Activated naive CD4-positive, alpha-beta T cell treated with anti-CD3 and anti-CD28 coated beads for 36 hours (primary cell): ENCODE measurements at regions not wholly inside any gene's neighbourhood (a gene's known extent, or its start where the extent isn't known, plus 50 kb on each side); places are given as distances from the start of the nearest gene placed in this dataset.

ENCODE experiments used
- CTCF ChIA-PET: fragments of 350-600 bp; sonication (Branson Sonifier 250); formaldehyde crosslinking; loops from one replicate; lab custom pipeline; 2021; ENCODE audit warnings: antibody characterized with exemption; lab: Charles Lee
- DNase-seq: peaks from one replicate; pipeline ENCODE4 v3.0.0-alpha.2; 2020
- H3K27ac Mint-ChIP-seq: one replicate; pipeline ENCODE4 v1.8.0; 2021; ENCODE audit warnings: mild to moderate bottlenecking, mixed read lengths
- H3K27me3 Mint-ChIP-seq: one replicate; pipeline ENCODE4 v1.8.0; 2021; ENCODE audit warnings: low read depth, mixed read lengths
- H3K36me3 Mint-ChIP-seq: one replicate; pipeline ENCODE4 v1.8.0; 2021; ENCODE audit warnings: low read depth, mixed read lengths
- H3K4me1 Mint-ChIP-seq: one replicate; pipeline ENCODE4 v1.8.0; 2021; ENCODE audit warnings: low read depth, mixed read lengths
- H3K4me3 Mint-ChIP-seq: one replicate; pipeline ENCODE4 v1.8.0; 2021; ENCODE audit warnings: mild to moderate bottlenecking, moderate library complexity, mixed read lengths
- H3K9me3 Mint-ChIP-seq: one replicate; pipeline ENCODE4 v1.8.0; 2021; ENCODE audit warnings: mixed read lengths
- intact Hi-C: fragments of 100-400 bp; cut with micrococcal nuclease; formaldehyde crosslinking; loops from one replicate; pipeline ENCODE4 v1.15.1; 2023

DNA sequence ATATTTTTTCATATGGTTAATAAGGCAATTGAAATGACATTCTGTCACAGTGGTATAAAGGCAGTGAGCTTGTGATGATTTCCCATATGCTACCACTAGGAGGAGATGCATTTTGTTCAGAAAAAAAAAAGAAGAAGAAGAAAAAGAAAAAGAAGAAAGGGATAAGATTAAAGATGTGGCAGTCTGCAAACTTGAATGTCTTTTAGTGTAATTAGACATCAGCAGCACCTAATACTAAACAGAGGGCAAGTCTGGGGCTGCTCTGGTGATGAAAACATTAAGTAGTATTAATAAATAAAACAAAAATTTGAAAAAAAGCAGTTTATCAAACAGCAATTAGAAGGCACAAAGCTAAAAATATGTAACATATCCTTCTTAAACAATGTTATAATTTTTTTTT lies 95.4 kb upstream of the DEFB112 start:
- intact Hi-C loops: no loop called here
- CTCF ChIA-PET: interaction anchor here (0.6 to 0.9 kb wide), 4 partner anchors 13 to 1499 kb away, joined by 3 to 6 read pairs (median 4); no protein-coding TSS in a partner anchor
- peaks cover 10% of the 10 kb centered on the region for H3K9me3 Mint-ChIP-seq
- H3K27ac Mint-ChIP-seq: no peak overlapping the region
- no peak for DNase-seq
- H3K27me3 Mint-ChIP-seq: no peaks in the 10 kb centered on the region
- no peaks in the 10 kb centered on the region for H3K4me1 Mint-ChIP-seq
- no peak overlapping the region for H3K4me3 Mint-ChIP-seq
- H3K36me3 Mint-ChIP-seq: no peaks in the 10 kb centered on the region

- no peaks in the 10 kb centered on the region for H3K4me1 Mint-ChIP-seq
- no peak for DNase-seq
- peaks cover 8% of the 10 kb centered on the region for H3K9me3 Mint-ChIP-seq
- H3K4me3 Mint-ChIP-seq: no peak overlapping the region
- intact Hi-C loops: no loop called here
- CTCF ChIA-PET: no interaction called here
- no peaks in the 10 kb centered on the region for H3K27me3 Mint-ChIP-seq
- H3K27ac Mint-ChIP-seq: no peak overlapping the region
- H3K36me3 Mint-ChIP-seq: no peaks in the 10 kb centered on the region
These were observed 97.6 kb upstream of the DEFB112 start for GRCh38 chr6:50147371-50147770.

- no peak for DNase-seq
- Mint-ChIP-seq H3K36me3 (no peaks in the 10 kb centered on the region), H3K4me1 (no peaks in the 10 kb centered on the region), H3K4me3 (no peak overlapping the region), H3K27ac (no peak overlapping the region), H3K9me3 (peaks cover 7% of the 10 kb centered on the region), H3K27me3 (no peaks in the 10 kb centered on the region)
- intact Hi-C loops: no loop called here
- CTCF ChIA-PET: no interaction called here
These were observed 130.9 kb upstream of the DEFB112 start for GRCh38 chr6:50180646-50181045.

DNA sequence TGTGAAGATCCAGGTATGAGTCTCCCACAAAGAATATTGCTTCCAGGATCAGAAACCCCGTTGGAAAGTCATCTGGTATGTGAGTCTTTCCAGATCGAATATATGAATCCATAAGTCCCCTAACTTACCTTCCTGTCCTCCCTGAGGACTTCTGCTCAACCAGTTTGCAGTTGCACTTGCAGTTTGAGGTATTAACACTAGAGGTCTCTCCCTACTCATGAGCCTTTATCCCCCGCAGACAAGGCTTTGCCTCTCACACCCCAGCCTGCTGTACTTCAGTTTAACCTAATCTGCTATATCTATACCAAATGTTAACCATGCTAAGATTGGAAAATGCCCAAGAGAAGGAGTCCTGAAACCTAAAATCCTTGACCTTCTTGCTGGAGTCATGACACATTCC lies 135.3 kb upstream of the DEFB112 start:
- Mint-ChIP-seq H3K27ac (no peak overlapping the region), H3K4me3 (no peak overlapping the region), H3K9me3 (peaks cover 10% of the 10 kb centered on the region), H3K27me3 (no peaks in the 10 kb centered on the region), H3K4me1 (no peaks in the 10 kb centered on the region), H3K36me3 (no peaks in the 10 kb centered on the region)
- intact Hi-C loops: no loop called here
- CTCF ChIA-PET: no interaction called here
- no peak for DNase-seq

DNA sequence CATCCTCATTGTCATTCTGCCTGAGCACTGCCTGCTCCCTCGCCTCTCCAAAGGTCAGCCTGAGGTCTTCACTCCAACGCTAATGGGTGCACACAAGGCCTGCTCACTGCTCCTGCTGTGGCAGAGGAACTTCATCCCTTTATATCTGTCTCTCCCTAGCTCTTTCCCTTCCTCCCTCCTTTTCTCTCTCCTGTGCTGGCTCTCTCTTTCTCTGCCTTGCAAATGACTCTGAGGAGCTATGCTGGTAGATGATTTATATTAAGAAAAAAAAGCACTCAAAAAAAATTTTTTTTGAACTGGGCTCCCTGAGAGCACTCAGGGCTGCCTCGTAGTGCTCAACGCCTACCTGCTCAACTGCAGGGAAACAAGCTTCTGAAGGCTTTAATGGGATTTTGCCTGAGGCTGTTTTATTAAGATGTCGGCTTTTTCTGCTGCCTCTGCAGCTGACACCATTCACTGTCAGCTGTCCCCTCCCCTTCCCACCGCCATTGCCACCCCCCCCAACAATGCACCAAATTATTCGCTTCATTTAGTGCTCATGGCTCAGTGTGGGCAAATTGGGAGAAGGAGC lies 137.7 kb upstream of the DEFB112 start:
- CTCF ChIA-PET: interaction anchor here (0.6 kb wide), 1 partner anchor 548 kb away, joined by 3 read pairs; no protein-coding TSS in a partner anchor
- intact Hi-C loops: no loop called here
- Mint-ChIP-seq H3K36me3 (no peaks in the 10 kb centered on the region), H3K4me3 (no peak overlapping the region), H3K4me1 (no peaks in the 10 kb centered on the region), H3K27ac (no peak overlapping the region), H3K9me3 (peaks cover 10% of the 10 kb centered on the region), H3K27me3 (no peaks in the 10 kb centered on the region)
- no peak for DNase-seq

DNA sequence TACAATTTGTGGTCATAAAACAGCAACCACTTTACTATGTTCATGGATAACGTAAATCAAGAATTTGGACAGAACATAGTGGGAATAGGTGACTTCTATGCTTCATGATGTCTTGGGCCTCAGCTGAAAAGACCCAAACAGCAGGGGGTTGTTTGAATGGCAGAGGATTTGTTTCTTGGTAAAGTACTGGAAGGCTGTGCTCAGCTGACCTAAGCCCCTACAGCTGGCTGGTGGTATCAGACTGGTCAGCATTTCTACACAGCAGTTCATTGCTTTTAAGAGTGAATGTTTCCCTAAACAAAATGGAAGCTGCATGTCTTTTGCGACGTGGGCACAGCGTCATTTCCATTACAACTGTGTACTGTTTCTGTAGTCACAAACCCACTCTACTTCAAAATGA lies 148.5 kb upstream of the DEFB112 start:
- Mint-ChIP-seq H3K36me3 (no peaks in the 10 kb centered on the region), H3K4me3 (no peak overlapping the region), H3K4me1 (no peaks in the 10 kb centered on the region), H3K27me3 (no peaks in the 10 kb centered on the region), H3K27ac (no peak overlapping the region), H3K9me3 (no peaks in the 10 kb centered on the region)
- intact Hi-C loops: no loop called here
- CTCF ChIA-PET: no interaction called here
- no peak for DNase-seq

- no peak for DNase-seq
- intact Hi-C loops: no loop called here
- Mint-ChIP-seq H3K36me3 (no peaks in the 10 kb centered on the region), H3K9me3 (peaks cover 5% of the 10 kb centered on the region), H3K4me3 (no peak overlapping the region), H3K4me1 (no peaks in the 10 kb centered on the region), H3K27ac (no peak overlapping the region), H3K27me3 (no peaks in the 10 kb centered on the region)
- CTCF ChIA-PET: no interaction called here
These were observed 153.0 kb upstream of the DEFB112 start for GRCh38 chr6:50202766-50203165.

DNA sequence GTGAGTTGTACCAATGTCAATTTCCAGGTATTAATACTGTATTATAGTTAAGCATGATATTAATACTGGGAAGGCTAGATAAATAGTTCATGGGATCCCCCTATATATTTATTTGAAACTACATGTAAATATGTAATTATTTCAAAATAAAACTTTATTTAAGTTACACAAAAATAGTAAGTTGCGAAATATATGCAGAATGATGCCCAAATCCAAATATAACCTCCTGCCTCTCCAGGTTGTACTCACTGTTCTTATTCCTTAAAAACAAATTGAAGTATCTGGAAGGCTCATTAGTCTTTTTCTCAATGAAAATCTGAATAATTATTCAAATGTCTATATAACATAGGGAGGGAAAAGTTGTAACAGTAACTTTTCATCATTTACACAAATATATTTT lies 161.9 kb upstream of the DEFB112 start:
- Mint-ChIP-seq H3K36me3 (no peaks in the 10 kb centered on the region), H3K27me3 (no peaks in the 10 kb centered on the region), H3K9me3 (peaks cover 7% of the 10 kb centered on the region), H3K4me3 (no peak overlapping the region), H3K27ac (no peak overlapping the region), H3K4me1 (no peaks in the 10 kb centered on the region)
- DNase-seq: no peak
- CTCF ChIA-PET: no interaction called here
- intact Hi-C loops: no loop called here

DNA sequence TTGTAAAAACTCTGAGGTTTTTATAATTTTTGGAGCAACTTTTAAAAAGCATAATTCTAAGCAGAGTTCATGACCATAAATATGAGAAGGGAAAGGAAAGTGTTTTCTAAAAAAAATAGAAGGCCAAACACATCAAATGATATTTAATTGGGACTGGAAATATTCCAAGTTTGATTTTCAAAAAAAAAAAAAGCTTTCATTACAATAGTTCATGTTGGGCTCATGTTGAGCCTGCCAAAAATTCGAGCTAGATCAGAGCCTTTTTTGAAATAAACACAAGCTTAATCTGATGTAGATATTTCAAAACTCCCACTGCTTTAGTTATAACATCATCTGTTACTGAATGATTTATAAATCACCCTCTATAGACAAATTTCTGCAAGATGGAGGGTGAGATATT lies 163.4 kb upstream of the DEFB112 start:
- Mint-ChIP-seq H3K27ac (no peak overlapping the region), H3K27me3 (no peaks in the 10 kb centered on the region), H3K4me1 (no peaks in the 10 kb centered on the region), H3K36me3 (no peaks in the 10 kb centered on the region), H3K4me3 (no peak overlapping the region), H3K9me3 (peaks cover 4% of the 10 kb centered on the region)
- intact Hi-C loops: no loop called here
- CTCF ChIA-PET: no interaction called here
- DNase-seq: no peak

- Mint-ChIP-seq H3K27ac (no peak overlapping the region), H3K9me3 (peaks cover 3% of the 10 kb centered on the region), H3K36me3 (no peaks in the 10 kb centered on the region), H3K4me3 (no peak overlapping the region), H3K27me3 (no peaks in the 10 kb centered on the region), H3K4me1 (no peaks in the 10 kb centered on the region)
- no peak for DNase-seq
- CTCF ChIA-PET: no interaction called here
- intact Hi-C loops: no loop called here
These were observed 165.2 kb upstream of the DEFB112 start for GRCh38 chr6:50214937-50215336.

DNA sequence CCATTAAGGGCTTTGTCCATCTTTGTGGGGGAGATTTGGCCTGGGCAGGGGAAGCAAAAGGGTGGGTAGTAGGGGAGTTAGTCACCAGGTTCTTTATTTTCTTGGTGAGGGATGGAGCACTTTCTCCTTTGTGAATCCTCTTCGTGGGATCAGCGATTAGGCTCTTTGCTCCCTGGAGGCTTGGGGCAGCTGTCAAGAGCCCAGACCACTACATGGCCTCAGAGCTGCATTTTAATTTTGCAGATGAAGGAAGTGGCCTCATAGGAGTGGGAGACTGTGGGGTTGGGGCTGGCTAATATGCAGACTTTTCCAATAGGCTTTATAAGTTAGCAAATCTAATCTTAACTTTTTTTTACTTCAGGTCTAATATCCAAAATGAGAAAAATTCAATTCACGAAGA lies 168.1 kb upstream of the DEFB112 start:
- DNase-seq: no peak
- Mint-ChIP-seq H3K36me3 (no peaks in the 10 kb centered on the region), H3K27me3 (no peaks in the 10 kb centered on the region), H3K27ac (no peak overlapping the region), H3K4me3 (no peak overlapping the region), H3K9me3 (peaks cover 18% of the 10 kb centered on the region), H3K4me1 (no peaks in the 10 kb centered on the region)
- CTCF ChIA-PET: no interaction called here
- intact Hi-C loops: no loop called here

GRCh38 chr6:50236164-50236563 lies 186.4 kb upstream of the DEFB112 start:
- H3K27ac Mint-ChIP-seq: no peak overlapping the region
- no peak overlapping the region for H3K4me3 Mint-ChIP-seq
- no peaks in the 10 kb centered on the region for H3K27me3 Mint-ChIP-seq
- peaks cover 1% of the 10 kb centered on the region for H3K36me3 Mint-ChIP-seq
- peaks cover 2% of the 10 kb centered on the region for H3K9me3 Mint-ChIP-seq
- no peak for DNase-seq
- H3K4me1 Mint-ChIP-seq: no peaks in the 10 kb centered on the region
- intact Hi-C loops: no loop called here
- CTCF ChIA-PET: interaction anchor here (0.5 kb wide), 1 partner anchor 16 kb away, joined by 9 read pairs; no protein-coding TSS in a partner anchor

DNA sequence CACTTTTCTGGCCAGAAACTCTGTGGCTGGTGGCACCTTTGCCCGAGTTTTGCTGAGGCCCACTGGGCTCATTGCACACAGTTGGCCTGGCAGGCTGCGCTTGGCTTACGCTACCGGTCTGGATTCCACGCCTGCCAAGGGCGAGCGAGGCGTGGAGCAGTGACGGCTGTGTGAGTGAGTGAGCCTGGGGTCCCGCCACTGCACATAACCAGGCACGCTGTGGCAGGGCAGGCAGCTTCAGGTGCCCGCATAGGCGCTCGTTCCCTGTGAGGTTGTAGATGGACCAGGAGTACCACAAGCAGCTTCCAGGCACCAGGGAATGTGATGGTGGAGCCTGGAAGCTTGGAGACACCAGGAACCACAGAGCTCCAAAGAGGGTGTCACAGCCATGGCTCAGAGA lies 190.1 kb upstream of the DEFB112 start:
- intact Hi-C loops: no loop called here
- Mint-ChIP-seq H3K27ac (no peak overlapping the region), H3K27me3 (no peaks in the 10 kb centered on the region), H3K36me3 (no peaks in the 10 kb centered on the region), H3K9me3 (no peaks in the 10 kb centered on the region), H3K4me1 (no peaks in the 10 kb centered on the region), H3K4me3 (no peak overlapping the region)
- no peak for DNase-seq
- CTCF ChIA-PET: no interaction called here
